AG09309 (cell line): ENCODE measurements at regions not wholly inside any gene's neighbourhood (a gene's known extent, or its start where the extent isn't known, plus 50 kb on each side); places are given as distances from the start of the nearest gene placed in this dataset.

Source experiments
- DNase-seq: peaks from one replicate; pipeline ENCODE4 v3.0.0-alpha.2; 2010; ENCODE audit warnings: low read depth
- H3K4me3 ChIP-seq: 2 replicates; pipeline ENCODE4 v1.5.1; 2011; ENCODE audit warnings: mild to moderate bottlenecking, low read depth, low read length, moderate library complexity; ENCODE audit not compliant: control insufficient read depth
- CTCF ChIP-seq: IDR thresholded peaks from 2 replicates; pipeline ENCODE4 v1.5.1; 2011; ENCODE audit warnings: mild to moderate bottlenecking, low read depth, low read length, inconsistent platforms; ENCODE audit not compliant: insufficient read depth, control insufficient read depth; ENCODE audit errors: missing control alignments

DNA sequence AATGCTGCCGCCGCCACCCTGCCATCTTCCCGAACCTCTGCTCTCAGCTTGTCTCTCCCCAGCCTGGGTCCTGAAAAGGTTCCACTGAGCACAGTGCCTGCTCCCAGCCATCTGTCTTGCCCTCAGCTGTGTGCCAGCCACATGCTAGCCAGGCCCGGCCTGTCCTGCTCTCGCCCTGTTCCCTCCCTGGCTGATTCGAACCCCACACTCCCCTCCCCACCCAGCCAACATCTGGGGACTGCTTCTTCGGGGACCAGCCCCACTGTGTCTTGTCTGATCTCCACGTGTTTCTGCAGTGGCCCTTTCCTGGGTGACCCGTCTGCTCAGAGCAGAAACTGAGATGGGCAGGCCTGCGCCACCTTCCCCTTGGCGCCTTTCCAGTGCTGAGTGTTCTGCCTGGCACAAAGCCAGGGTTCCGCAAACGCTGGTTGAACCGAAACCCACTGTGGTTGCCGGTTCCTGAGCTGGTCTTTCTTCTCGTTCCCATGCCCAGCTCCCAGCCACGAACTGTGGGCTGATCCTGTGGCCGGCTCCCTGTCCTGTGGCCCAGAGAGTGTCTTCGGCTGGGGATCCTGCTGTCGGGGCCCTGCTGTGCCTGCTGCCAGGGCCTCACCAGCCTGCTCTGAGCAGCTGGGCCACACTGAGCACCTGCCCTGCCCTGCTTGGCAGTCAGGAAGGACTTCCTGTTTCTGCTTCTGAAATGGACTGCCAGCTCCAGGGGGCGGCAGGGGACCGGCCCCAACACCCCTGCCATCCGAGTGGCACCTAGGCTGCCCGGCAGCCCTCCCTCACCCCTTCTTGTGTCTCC is 62.7 kb upstream of the KLF13 start:
- DNase-seq = no peak

GRCh38 chr15:31264559-31265089 is 62.0 kb upstream of the KLF13 start:
- H3K4me3 ChIP-seq = no peak overlapping the region
- TF ChIP-seq CTCF = no peak
- DNase-seq = no peak

More for the DNA sequence above, 62.7 kb upstream of the KLF13 start:
- no peak for TF ChIP-seq CTCF
- no peak overlapping the region for H3K4me3 ChIP-seq

- no peak for TF ChIP-seq CTCF
- no peak for DNase-seq
- no peak overlapping the region for H3K4me3 ChIP-seq
Observed at GRCh38 chr15:31265090-31265870, 61.4 kb upstream of the KLF13 start.

DNA sequence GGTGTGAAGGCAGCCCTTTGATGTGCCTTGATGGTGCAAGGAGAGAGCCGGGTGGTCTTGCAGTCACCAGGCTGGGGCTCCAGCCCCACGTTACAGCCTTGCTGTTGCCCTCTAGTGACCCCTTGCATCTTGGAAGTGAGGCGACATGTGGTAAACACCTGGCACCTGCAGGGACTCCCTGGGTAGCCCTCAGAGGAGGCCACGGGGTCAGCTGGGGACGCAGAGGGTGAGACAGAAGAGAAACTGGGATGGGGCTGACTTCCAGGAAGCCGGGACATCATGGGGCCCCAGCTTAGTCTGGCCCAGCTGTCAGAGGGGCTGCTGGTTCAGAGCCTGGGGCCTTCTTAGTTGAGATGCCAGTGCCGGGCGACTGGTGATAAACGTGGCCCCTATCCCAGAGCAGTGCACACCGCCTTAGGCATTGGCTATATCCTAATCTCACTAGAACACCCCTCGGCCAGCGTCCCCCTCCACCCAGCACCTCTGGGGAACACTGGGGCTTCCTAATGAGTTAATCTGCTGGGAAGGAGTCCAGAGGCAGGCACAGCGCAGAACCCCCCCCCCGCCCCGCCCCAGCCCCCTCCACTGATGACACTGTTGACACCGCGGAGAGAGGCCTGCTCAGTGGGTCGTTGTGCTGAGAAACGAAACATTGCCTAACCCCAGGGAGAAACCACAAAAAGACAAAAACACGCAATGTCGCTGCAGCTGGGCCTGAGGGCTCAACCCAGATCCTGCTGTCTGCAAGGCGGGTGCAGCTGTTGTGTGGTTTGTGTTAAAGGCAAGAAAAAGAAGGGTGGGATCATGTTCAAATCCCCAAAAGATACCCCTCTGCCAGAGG is 60.5 kb upstream of the KLF13 start:
- peak; percentile 17 for DNase-seq
- TF ChIP-seq CTCF = no peak

DNA sequence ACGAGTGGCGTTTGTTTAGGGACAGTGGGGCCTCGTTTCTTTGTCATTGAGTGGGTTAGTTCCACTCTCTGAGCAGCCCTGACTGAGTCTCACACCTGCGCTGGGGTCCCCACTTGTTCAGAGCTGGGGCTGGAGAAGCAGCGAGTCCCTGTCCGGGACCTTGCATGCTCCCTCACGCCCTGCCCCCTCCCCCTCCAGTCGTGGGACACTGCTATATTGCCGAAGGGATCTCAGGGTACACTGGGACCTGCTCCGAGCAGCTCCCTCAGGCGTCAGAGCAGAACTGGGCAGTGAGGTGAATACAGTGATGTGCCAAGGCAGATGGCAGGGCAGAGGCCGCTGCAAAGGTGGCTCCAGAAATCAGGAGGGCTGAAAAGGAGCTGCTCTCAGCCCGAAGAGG is 59.9 kb upstream of the KLF13 start:
- DNase-seq = no peak
- no peak for TF ChIP-seq CTCF
- H3K4me3 ChIP-seq = no peak overlapping the region

More for the DNA sequence above, 60.5 kb upstream of the KLF13 start:
- H3K4me3 ChIP-seq = no peak overlapping the region

GRCh38 chr15:31267161-31268107 is 59.2 kb upstream of the KLF13 start:
- no peak for DNase-seq
- TF ChIP-seq CTCF = no peak
- no peak overlapping the region for H3K4me3 ChIP-seq
